Limb (tissue), 2 donors: ENCODE measurements at regions not wholly inside any gene's neighbourhood (a gene's known extent, or its start where the extent isn't known, plus 50 kb on each side); places are given as distances from the start of the nearest gene placed in this dataset.

ENCODE experiments used
- DNase-seq, 2 donors: peaks; one replicate each; pipeline ENCODE4 v3.0.0-alpha.2; 2016; ENCODE audit errors: extremely low spot score in 2 of 2

DNA sequence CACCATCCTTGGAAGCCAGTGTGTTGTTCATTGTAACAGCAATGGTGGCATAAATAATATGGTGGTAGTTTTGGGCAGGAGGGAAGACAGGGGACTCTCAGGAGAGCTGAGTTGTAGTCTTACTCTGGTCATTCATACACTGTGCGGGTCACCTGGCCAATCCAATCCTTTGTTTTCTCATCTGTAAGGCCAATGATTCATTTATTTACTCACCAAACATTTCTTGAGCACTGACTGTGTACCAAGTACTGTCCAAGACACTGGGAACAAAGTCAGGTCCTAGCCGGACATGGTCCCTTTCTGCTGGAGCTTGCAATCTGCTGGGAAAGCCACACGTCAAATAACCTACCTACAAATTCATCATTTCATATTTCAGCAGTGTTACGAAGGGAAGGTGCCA, 302.7 kb downstream of the CYP26B1 start:
- no peak for DNase-seq

DNA sequence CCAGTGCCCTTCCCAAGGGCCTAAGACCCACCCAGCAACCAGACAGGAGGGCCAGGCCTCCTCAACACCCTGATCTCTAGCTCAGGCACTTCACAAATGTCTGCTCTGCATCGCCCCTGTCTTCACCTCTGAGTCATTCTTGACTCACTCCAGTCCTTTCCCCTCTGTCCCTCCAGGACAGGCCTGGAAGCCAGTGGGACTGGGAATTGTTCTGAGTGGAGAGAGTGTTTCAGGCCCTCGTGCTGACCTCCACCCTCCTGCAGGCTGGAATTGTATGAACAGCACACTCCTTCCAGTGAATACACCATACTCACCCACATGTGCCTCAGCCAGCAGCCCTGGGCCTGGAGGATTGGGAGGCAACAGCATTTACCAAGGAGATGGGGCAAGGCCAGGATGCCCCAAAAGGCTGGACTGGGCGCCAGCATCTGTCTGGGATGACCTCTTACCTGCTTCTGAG, 304.2 kb downstream of the CYP26B1 start:
- no peak for DNase-seq

DNA sequence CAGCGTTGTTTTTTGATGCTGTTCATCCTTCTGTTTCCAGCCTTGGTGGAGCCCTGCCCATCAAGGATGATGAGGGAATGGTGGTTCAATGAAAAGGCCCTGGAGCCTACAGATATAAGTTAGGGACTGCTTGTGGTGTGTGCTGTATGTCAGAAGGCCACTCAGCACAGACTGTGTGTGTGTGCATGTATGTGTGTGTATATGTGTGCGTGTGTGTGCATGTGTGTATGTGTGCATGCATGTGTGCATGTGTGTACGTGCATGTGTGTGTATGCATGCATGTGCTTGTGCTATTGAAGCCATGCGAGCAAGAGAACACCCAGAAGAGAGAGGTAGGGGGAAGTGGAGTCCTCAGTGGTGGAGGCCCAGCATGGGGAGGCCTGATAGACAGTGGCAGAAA, 304.9 kb downstream of the CYP26B1 start:
- no peak for DNase-seq

DNA sequence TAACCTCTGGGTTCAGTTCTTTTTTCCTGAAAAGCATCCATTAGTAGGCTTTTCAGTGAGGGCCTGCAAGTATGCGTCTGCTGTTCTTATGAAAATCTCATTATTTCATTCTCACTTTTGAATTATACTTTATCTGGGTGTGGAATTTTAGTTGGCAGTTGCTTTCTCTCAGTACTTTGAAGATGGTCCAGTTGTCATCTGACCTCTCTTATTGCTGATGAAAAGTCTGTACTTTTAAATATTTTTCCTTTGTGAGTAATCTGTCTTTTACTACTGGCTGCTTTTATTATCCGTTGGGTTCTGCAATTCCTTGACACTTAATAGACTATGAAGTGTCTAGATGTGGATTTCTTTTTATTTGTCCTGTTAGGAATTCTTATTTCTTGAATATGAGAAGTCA, 307.8 kb downstream of the CYP26B1 start:
- DNase-seq = no peak

DNA sequence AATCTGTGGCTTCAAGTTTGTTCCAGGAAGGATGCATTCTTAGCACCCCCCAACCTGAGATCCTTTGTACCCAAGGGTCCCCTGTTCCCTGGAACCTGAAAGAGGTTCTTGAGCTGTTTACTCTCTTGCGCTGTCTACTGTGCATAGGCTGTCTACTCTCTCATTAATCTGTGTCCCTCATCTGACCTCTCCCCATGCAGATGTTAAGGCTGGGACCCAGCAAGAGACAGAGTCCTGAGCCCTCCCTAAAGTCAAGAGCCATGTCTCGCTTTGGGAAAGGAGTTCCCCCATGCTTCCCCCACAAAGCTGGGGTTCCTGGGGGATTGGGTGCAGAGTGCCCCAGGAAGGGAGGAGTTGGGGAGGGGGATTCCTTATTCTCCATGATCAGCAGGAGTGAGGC, 312.9 kb downstream of the CYP26B1 start:
- no peak for DNase-seq

DNA sequence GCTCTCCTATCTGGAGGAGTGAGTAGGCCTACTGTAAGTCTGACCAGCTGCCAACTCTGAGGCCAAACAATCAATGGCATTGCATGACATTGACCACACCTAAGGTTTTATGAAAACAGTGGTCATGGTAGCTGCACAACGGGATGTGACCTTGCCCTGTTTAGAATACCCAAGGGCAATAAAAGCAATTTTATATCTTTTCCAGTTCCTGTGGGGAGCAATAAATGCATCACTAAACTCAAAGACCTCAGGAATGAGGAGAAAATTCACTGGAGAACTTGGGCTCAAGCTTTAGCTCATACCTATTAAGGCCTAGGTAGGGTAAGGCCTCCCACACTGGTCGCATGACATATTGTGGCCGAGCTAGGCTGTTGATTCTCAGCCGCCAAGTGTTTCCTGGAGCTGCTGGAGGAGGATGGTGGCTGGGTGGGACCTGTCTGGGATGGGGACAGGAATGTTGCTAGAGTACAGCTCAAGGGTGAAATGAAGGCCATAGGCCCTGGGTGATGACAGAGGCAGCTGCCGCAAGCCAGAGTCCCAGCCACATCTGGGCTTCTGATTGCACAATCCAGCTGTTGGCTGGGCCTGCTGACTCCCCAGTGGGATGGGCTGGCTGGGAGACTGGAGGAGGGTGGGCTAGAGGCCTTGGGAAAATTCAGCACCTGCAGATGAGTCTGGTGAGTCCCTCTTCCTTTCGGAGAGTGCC, 313.7 kb downstream of the CYP26B1 start:
- DNase-seq = peak in 1 of 2 donors; percentile 30

DNA sequence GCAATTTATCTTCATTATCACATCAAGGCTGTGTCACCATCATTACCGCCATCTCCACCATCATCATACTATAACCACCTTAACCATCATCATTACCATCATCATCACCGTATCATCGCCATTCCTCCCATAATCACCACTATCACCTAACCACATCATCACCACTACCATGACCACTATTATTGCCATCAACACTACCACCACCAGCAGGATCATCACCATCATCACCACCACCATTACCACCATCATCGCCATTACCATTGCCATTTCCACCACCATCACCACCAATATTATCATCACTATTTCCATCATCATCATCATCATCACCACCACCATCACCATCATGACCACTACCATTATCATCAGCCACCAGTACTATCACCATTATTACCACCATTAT, 314.4 kb downstream of the CYP26B1 start:
- DNase-seq = no peak

DNA sequence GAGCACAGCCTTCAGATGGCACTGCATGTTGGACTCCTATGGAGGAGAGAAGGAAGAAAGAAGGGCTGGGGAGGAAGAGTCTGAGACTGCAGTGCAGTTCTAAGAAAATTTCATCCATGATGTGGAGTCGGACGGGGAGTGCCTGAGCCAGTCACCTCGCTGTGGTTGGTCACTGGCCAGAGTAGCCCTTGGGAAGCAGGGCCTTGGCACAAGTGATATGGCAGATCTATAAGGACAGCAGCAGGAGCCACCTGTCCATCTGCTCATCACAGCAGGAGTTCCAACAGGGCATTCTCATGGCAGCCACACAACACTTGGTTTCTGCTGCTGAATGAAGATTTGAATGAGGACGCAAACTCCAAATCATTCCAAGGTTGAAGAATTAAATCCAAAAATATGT, 314.8 kb downstream of the CYP26B1 start:
- DNase-seq = no peak

DNA sequence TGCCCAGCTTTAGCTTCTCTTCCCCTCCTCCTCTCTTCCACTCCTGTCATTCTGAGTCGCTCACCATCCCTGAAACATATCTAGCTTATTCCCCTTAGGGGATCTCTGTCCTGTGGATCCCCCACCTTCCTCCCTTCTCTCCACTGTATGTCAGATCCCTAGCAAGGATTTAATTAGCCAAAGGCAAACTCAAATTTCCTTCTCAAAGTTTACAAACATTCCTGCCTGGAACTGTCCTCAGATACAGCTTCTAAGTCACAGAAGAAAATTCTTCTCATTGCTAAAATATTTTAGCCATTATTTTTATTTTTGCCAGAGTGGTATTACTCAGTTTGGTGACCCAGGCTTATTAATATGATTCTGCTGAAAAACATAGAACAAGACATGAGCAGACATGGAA, 315.3 kb downstream of the CYP26B1 start:
- DNase-seq = no peak

DNA sequence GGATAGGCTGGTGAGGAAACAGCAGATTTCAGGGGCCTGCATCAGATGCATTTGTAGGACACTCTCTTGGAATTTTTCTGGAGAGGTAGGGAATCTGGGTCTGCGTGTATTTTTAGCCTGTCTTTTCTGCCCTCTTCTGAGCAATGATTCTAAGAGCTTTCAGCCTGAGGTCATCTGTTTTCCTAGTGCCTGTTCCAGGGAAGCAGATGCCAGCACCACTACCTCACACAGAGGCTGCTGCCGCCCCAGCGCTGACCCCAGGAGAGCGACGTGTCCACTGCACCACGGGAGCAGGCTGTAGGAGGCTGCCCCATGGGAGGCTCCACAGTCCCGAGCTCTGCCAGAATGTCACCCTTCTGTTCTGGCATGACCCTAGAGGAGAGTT, 316.5 kb downstream of the CYP26B1 start:
- DNase-seq = peak; percentile 45 to 52

DNA sequence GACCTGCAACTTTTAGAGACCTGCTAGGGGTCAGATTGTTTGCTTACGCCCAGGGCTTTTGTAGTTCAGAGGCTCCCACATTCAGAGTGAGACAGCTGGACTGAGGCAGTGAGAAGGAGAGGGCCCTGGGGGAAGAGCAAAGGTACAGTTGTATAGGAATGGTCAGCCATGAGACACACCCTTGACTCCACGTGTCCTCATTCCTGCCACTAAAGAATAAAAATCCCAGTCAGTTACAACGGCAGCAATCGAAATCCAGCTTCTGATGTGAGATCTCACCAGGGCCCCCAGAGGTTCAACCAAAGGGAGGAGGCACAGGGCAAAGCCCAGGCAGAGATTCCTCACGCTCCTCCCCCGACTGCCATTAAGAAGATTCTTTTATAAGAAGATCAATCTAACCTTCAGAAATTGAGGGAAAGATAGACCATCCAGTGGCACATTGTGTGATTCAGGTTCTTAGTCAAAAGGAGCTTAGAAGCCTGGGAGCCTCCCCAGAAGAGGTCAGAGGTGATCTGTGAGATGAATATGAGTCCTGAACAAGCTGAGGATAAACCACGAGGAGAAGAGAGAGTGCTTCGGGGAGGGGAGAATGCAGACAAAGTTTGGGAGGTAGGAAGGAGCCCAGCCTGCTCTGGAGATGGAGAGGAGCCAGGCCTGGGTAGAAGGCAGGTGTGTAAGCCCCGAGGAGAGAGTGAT, 317.0 kb downstream of the CYP26B1 start:
- DNase-seq = no peak

DNA sequence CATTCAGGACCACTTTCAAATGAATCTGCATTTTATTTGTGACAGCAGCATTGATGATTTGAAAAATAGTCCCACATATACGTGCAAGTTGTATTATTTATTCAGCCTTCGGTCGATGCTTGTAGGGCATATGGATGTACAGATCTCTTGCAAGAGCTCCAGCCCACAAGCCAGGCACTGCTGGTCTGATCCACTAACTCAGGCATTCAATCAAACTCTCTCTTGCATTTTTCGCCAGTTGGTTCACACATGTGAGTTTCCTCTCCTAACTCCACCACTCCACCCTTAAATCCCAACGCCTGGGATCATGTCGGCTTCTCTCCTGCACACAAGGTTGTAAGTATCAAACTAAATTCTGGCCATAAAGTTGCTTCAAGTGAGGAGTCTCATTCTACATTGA, 318.7 kb downstream of the CYP26B1 start:
- no peak for DNase-seq

DNA sequence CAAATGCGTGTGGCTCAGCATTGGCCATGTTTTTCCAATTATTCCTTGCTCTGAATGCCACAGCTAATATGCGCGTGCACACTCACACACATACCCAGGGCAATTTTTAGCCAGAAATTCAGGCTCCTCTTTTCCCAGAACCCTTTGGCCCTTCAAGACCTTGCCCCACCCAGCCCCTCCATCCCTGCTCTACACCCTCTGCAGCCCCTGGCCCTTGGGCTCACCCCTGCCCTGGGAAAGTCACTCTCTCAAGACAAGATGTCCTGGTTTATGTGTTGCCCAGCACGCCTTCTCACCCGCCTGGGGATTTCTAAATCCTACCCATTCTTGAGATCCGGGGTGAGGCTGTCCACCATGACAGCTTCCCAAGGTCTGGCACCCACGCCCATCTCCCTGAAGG, 319.7 kb downstream of the CYP26B1 start:
- no peak for DNase-seq

DNA sequence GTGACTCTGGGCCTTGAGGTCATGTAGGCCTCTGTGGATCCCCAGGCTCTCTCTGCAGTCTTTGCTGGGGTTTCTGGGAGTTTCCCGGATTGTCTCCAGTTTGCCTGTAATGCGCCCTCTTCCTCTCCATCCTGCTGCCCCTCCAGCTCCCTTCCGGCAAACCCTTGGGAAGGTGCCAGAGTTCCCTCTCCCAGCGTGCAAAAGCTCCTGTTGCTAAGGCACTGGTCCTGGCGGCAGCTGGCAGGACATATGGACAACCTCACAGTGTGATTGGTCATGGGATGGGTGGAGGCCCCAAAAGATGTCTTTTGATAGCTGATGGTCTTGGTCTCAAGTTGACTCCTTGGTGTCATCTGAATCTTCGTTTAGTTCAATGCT, 320.1 kb downstream of the CYP26B1 start:
- no peak for DNase-seq

DNA sequence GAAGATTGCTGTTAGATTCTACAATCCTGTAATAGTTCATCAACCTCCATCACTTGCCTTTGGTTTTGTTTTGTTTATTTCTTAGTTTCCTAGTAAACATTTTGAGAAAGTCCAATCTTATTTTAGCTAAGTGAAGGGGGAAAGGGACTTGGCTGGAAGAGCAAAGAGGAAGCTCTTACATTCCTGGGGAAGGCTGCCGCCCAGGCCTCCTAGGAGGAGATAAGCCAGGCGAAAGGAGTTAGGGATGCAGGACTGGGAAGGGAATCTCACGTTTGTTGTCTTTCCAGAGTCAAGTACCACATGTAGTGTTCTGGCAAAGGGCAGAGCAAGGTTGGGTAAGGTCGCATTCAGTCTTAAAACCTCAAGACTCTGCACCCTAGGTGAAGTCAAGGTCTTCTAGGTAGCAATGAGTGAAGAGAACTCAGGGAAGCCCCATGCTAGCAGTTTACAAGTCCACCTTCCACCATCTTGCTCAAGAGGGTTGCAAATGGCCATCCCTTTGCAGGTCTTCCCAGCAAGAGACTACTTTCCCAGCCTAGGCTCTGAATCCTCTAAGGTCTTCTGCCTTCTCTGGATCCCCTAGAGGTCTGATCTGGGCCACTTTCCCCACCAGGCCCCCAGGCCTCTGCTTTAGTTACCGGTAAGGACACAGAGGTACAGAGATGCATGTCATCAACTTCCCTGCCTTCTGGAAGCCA, 320.7 kb downstream of the CYP26B1 start:
- no peak for DNase-seq

DNA sequence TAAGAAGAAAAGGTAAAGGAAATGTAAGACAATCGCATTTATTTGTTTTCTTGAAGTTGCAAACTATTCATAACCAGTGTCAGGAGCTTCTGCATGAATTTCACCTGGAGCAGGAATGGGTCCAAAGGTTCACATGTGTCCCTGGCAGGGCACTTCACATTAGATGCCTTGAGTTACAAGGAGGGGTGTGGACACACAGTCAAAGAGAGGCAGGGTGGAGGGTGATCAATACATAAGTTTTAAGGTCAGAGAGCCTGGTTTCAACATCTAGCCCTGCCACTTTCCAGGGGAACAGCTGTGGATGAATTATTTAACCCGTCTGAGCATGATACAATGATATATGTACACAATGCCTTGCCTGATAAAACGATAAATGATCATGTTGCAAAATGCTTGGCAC, 321.4 kb downstream of the CYP26B1 start:
- no peak for DNase-seq

DNA sequence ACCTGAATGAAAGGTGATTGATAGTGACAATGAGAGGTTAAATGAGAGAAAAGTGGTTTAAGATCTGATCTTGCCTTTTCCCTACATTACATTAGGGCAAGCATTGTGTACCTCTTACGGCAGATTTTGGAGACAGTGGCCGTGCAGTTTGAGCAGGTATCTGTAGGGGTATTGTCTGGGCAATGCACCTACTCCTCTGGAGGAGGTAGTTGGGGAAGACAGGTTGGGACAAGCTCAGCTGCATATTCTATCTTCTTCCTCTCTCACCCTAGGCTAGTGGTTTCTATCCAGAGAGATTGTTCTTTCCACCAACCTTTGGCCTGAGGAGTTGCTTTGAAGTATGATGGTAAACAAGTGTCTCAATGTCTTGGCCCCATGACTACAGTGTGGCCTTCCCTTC, 323.2 kb downstream of the CYP26B1 start:
- DNase-seq = no peak

DNA sequence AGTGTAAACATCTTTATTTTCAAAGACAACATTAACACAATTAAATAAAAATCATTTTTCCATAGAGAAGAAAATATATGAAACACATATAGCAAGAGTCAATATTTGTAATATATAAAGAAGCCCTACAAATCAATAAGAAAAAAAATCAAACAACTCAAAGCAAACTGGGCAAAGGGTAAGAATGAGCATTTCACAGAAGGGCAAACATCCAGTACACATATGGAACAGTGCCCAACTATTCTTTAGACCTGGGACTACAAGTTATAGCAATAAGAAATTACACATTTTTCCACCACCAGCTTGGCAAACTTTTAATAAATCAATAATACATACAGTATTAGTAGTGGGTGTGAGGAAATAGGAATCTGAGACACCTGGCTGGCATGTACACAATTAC, 324.1 kb downstream of the CYP26B1 start:
- no peak for DNase-seq

DNA sequence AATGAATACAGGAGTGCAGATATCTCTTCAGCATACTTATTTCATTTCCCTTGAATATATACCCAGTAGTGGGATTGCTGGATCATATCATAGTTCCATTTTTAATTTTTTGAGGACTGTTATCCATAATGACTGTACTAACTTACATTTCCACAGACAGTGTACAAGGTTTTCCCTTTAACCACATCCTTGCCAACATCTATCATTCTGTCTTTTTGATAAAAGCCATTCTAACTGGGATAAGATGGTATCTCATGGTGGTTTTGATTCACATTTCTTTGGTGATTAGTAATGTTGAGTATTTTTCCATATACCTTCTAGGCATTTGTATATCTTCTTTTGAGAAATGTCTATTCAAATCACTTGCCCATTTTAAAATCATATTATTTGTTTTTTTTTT, 325.2 kb downstream of the CYP26B1 start:
- no peak for DNase-seq

DNA sequence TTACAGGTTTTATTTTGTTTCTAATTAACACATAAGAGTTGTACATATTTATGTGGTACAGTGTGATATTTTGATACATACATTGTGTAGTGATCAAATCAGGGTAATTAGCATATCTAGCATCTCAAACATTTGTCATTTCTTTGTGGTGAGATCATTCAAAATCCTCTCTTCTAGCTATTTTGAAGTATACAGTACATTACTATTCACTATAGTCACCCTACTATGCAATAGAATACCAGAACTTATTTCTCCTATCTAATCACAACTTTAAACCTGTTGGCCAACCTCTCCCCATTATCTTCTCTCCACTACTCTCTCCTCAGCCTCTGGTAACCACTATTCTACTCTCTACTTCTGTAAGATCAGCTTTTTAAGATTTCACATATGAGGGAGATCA, 325.8 kb downstream of the CYP26B1 start:
- DNase-seq = no peak

DNA sequence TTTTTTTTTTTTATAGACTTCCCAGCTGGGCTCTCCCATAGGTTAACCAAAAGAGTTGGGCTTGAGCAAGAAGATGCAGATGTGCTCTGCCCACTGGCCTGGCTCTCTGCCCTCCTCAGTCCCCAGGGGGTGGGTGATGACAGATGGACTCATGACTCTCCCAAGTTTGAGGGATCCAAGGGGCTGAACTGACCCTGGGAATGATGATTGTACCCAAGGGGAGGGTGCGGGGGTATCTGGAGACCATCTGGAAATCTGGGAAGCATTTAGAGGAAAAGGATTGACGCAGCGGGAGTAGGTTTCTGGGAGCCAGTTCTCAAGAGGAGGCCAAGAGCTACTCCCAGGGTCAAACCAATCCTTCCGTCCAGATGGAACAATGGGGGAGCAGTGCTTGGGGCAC, 330.8 kb downstream of the CYP26B1 start:
- no peak for DNase-seq

DNA sequence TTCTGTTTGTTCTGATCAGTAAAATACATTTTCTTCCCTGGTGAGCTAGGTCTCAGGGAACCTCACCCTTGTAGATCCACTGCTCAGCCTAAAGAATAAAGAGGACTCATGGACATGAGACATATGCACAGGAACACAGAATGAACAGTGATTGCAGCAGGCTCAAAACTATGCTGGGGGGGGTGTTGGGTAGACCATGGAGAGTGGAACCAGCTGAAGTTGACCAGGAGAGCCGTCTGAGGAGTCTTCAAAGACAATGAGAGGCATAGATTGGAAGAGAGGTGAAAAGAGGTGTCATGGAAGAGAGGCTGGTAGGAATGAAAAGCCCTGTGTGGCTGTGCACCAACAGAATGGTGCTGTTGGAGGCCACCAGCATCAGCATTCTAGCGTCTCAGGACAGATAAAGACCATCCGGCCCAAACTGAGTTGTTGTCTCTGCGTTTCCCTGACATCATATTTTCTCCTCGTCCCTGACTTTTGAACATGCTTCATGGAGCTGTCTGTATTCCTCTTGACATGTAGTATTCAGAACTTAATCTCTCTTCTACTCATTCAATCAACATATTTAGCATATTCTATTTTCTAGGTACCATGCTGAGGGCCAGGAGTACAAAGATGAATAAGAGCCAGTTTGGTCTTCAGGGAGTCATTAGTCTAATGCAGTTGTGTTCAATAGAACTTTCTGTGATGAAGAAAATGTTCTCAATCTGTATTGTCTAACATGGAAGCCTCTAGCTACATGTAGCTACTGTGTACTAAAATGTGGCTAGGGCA, 331.8 kb downstream of the CYP26B1 start:
- no peak for DNase-seq
